HUES64 (cell line): ENCODE measurements at regions not wholly inside any gene's neighbourhood (a gene's known extent, or its start where the extent isn't known, plus 50 kb on each side); places are given as distances from the start of the nearest gene placed in this dataset.
"Not testable (repeated sequence)": the region's sequence is repeated elsewhere in the genome, so short reads cannot be mapped to it uniquely, and the experiment has no call there.

Source experiments
- H3K27ac ChIP-seq: 2 replicates; pipeline ENCODE4 v1.7.0; 2013; ENCODE audit warnings: low read depth, low read length, inconsistent platforms
- H3K27me3 ChIP-seq: 2 replicates; pipeline ENCODE4 v1.6.1; 2013; ENCODE audit warnings: mild to moderate bottlenecking, low read length; ENCODE audit not compliant: insufficient read depth
- H3K36me3 ChIP-seq: 2 replicates; pipeline ENCODE4 v1.6.1; 2013; ENCODE audit warnings: mild to moderate bottlenecking, low read length; ENCODE audit not compliant: insufficient read depth
- H3K4me1 ChIP-seq: 2 replicates; pipeline ENCODE4 v1.6.1; 2013; ENCODE audit warnings: mild to moderate bottlenecking, low read length, moderate library complexity; ENCODE audit not compliant: insufficient read depth
- H3K4me3 ChIP-seq: 2 replicates; pipeline ENCODE4 v1.5.1; 2013; ENCODE audit warnings: mild to moderate bottlenecking, low read length, moderate library complexity
- H3K9ac ChIP-seq: 2 replicates; pipeline ENCODE4 v1.6.1; 2013; ENCODE audit warnings: mild to moderate bottlenecking, low read depth, low read length
- H3K9me3 ChIP-seq: 2 replicates; pipeline ENCODE4 v1.6.1; 2013; ENCODE audit warnings: low read depth, low read length; ENCODE audit not compliant: insufficient read depth
- WGBS: fragments of 150-250, 120-280 bp; methylation state at CpG from one replicate; pipeline ENCODE4 v1.1.7; 2013; ENCODE audit warnings: missing lambda C conversion rate; 5-methylcytosine and 5-hydroxymethylcytosine counted together

GRCh38 chr1:55527831-55528230, 312.7 kb upstream of the USP24 start:
- Histone ChIP-seq H3K27me3 (no peaks in the 10 kb centered on the region; the same call in 1 of the 2 replicates), H3K36me3 (no peaks in the 10 kb centered on the region), H3K27ac (no peak overlapping the region), H3K9me3 (no peaks in the 10 kb centered on the region), H3K4me1 (peaks cover 4% of the 10 kb centered on the region; the same call in 1 of the 2 replicates), H3K4me3 (no peak overlapping the region), H3K9ac (no peak overlapping the region)
- 93% methylated on average over 1 of the region's 1 CpG for WGBS

- Histone ChIP-seq H3K9ac (no peak overlapping the region), H3K27me3 (no peaks in the 10 kb centered on the region; the same call in 1 of the 2 replicates), H3K27ac (no peak overlapping the region), H3K36me3 (no peaks in the 10 kb centered on the region), H3K4me1 (peaks cover 4% of the 10 kb centered on the region; the same call in 1 of the 2 replicates), H3K4me3 (no peak overlapping the region), H3K9me3 (no peaks in the 10 kb centered on the region)
- WGBS = 92% methylated on average over 3 of the region's 3 CpGs
These were observed 311.6 kb upstream of the USP24 start for GRCh38 chr1:55526716-55527115.

- no peaks in the 10 kb centered on the region for H3K36me3 ChIP-seq
- no peak overlapping the region for H3K27ac ChIP-seq
- H3K4me3 ChIP-seq = no peak overlapping the region
- H3K9me3 ChIP-seq = no peaks in the 10 kb centered on the region
- H3K4me1 ChIP-seq = no peaks in the 10 kb centered on the region
- 96% methylated on average over 4 of the region's 4 CpGs for WGBS
- no peaks in the 10 kb centered on the region for H3K27me3 ChIP-seq
- H3K9ac ChIP-seq = no peak overlapping the region
These were observed 308.8 kb upstream of the USP24 start for GRCh38 chr1:55524006-55524405.

GRCh38 chr1:55522982-55523381, 307.8 kb upstream of the USP24 start:
- Histone ChIP-seq H3K36me3 (no peaks in the 10 kb centered on the region), H3K9me3 (no peaks in the 10 kb centered on the region), H3K27me3 (no peaks in the 10 kb centered on the region), H3K9ac (no peak overlapping the region), H3K4me3 (no peak overlapping the region), H3K27ac (no peak overlapping the region), H3K4me1 (no peaks in the 10 kb centered on the region)
- WGBS = 67% methylated on average over 2 of the region's 2 CpGs

- Histone ChIP-seq H3K4me3 (no peak overlapping the region), H3K9ac (no peak overlapping the region), H3K36me3 (no peaks in the 10 kb centered on the region), H3K9me3 (no peaks in the 10 kb centered on the region), H3K27ac (no peak overlapping the region), H3K4me1 (no peaks in the 10 kb centered on the region), H3K27me3 (no peaks in the 10 kb centered on the region)
- 88% methylated on average over 7 of the region's 7 CpGs for WGBS
These were observed 307.3 kb upstream of the USP24 start for GRCh38 chr1:55522353-55522903.

GRCh38 chr1:55520861-55521260, 305.7 kb upstream of the USP24 start:
- 86% methylated on average over 2 of the region's 2 CpGs for WGBS
- Histone ChIP-seq H3K36me3 (no peaks in the 10 kb centered on the region), H3K27ac (no peak overlapping the region)

GRCh38 chr1:55519937-55520683, 304.9 kb upstream of the USP24 start:
- 92% methylated on average over 6 of the region's 6 CpGs for WGBS
- H3K27ac ChIP-seq = no peak overlapping the region
- H3K27me3 ChIP-seq = no peaks in the 10 kb centered on the region
- H3K4me1 ChIP-seq = no peaks in the 10 kb centered on the region
- no peak overlapping the region for H3K9ac ChIP-seq
- no peaks in the 10 kb centered on the region for H3K36me3 ChIP-seq
- no peaks in the 10 kb centered on the region for H3K9me3 ChIP-seq
- no peak overlapping the region for H3K4me3 ChIP-seq

More at GRCh38 chr1:55520861-55521260, 305.7 kb upstream of the USP24 start:
- no peaks in the 10 kb centered on the region for H3K4me1 ChIP-seq
- no peak overlapping the region for H3K9ac ChIP-seq
- no peak overlapping the region for H3K4me3 ChIP-seq
- H3K9me3 ChIP-seq = no peaks in the 10 kb centered on the region
- no peaks in the 10 kb centered on the region for H3K27me3 ChIP-seq

- H3K36me3 ChIP-seq = no peaks in the 10 kb centered on the region
- no CpG with 5 or more reads among the region's 1 CpG for WGBS
- H3K27me3 ChIP-seq = no peaks in the 10 kb centered on the region
- no peaks in the 10 kb centered on the region for H3K9me3 ChIP-seq
- H3K4me3 ChIP-seq = no peak overlapping the region
- H3K27ac ChIP-seq = no peak overlapping the region
- H3K4me1 ChIP-seq = no peaks in the 10 kb centered on the region
- H3K9ac ChIP-seq = no peak overlapping the region
These were observed 304.1 kb upstream of the USP24 start for GRCh38 chr1:55519276-55519675.

- no peak overlapping the region for H3K4me3 ChIP-seq
- H3K36me3 ChIP-seq = no peaks in the 10 kb centered on the region
- H3K27ac ChIP-seq = no peak overlapping the region
- H3K4me1 ChIP-seq = no peaks in the 10 kb centered on the region
- WGBS = 93% methylated on average over 4 of the region's 5 CpGs
- H3K9ac ChIP-seq = no peak overlapping the region
- H3K9me3 ChIP-seq = no peaks in the 10 kb centered on the region
- no peaks in the 10 kb centered on the region for H3K27me3 ChIP-seq
These were observed 301.9 kb upstream of the USP24 start for GRCh38 chr1:55517036-55517435.

- H3K27ac ChIP-seq, H3K4me3 ChIP-seq, H3K36me3 ChIP-seq, H3K27me3 ChIP-seq, H3K4me1 ChIP-seq, H3K9ac ChIP-seq, H3K9me3 ChIP-seq: not testable (repeated sequence)
- WGBS = 77% methylated on average over 1 of the region's 4 CpGs
These were observed 299.4 kb upstream of the USP24 start for GRCh38 chr1:55514571-55514970.

GRCh38 chr1:55512466-55512865, 297.3 kb upstream of the USP24 start:
- Histone ChIP-seq H3K27me3 (no peaks in the 10 kb centered on the region), H3K36me3 (no peaks in the 10 kb centered on the region), H3K27ac (no peak overlapping the region), H3K9me3 (no peaks in the 10 kb centered on the region), H3K4me1 (no peaks in the 10 kb centered on the region), H3K4me3 (no peak overlapping the region), H3K9ac (no peak overlapping the region)
- no CpG with 5 or more reads among the region's 2 CpGs for WGBS
